ENCODE measurements at regions not wholly inside any gene's neighbourhood (a gene's known extent, or its start where the extent isn't known, plus 50 kb on each side); places are given as distances from the start of the nearest gene placed in this dataset.

DNA sequence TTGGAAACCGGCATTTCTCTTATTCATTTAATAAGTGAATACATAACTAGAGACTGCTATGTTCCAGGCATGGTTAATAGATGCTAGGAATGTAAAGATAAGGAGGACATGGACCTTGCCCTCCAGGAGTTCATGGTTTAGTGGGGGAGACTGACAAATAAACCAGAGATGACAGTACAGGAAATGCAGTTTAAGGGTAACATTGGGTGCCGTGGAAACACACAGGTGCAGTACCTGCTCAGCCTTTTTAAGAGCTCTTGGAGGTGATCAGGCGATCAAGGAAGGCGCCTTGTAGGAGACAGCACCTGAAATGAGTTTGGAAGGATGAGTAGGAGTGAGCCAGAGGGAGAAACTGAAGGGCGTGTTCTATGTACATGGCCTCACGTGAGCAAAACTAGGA is 145.8 kb downstream of the AASDH start:
- TF ChIP-seq, protein P1, sequence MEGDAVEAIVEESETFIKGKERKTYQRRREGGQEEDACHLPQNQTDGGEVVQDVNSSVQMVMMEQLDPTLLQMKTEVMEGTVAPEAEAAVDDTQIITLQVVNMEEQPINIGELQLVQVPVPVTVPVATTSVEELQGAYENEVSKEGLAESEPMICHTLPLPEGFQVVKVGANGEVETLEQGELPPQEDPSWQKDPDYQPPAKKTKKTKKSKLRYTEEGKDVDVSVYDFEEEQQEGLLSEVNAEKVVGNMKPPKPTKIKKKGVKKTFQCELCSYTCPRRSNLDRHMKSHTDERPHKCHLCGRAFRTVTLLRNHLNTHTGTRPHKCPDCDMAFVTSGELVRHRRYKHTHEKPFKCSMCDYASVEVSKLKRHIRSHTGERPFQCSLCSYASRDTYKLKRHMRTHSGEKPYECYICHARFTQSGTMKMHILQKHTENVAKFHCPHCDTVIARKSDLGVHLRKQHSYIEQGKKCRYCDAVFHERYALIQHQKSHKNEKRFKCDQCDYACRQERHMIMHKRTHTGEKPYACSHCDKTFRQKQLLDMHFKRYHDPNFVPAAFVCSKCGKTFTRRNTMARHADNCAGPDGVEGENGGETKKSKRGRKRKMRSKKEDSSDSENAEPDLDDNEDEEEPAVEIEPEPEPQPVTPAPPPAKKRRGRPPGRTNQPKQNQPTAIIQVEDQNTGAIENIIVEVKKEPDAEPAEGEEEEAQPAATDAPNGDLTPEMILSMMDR (IDR thresholded peaks at IDR 0.05), result no peak
- H3K36me3 ChIP-seq, result no peaks in the 10 kb centered on the region
- no peak overlapping the region for H3K27ac ChIP-seq
- DNase-seq (no peak), ATAC-seq (no peak)
- H3K27me3 ChIP-seq, result no peaks in the 10 kb centered on the region
- no peaks in the 10 kb centered on the region for H3K9me3 ChIP-seq
- H3K4me1 ChIP-seq, result no peaks in the 10 kb centered on the region
- no peak overlapping the region for H3K4me3 ChIP-seq
- intact Hi-C loops (cut with DNase I), result no loop called here

DNA sequence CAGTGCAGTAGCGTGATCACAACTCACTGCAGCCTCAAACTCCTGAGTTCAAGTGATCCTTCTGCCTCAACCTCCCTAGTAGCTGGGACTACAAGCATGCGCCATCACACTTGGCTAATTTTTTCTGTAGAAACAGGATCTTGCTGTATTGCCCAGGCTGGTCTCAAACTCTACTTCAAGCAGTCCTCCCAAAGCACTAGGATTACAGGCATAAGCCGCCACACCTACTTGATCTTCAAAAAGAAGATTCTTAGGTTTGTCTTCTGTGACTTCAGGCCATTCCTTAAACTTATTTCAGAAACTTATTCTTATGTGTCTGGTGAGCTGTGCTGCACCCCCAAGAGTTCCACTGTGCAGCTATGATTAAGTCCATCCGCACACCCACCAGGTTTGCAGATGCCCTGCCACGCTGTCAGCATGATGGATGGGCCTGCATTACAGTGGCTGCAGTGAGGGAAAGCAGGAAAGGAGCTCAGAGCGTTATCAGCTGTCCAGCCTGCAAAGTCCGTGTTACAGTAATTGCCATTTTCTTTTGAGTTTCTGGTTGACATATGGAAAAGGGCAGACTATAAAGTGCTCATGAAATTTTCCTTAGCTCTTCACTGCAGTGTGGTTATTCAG is 146.6 kb downstream of the AASDH start:
- Histone ChIP-seq H3K27ac (no peak overlapping the region), H3K4me1 (no peaks in the 10 kb centered on the region), H3K27me3 (no peaks in the 10 kb centered on the region), H3K9me3 (no peaks in the 10 kb centered on the region), H3K36me3 (no peaks in the 10 kb centered on the region), H3K4me3 (no peak overlapping the region)
- TF ChIP-seq, protein P1 (IDR thresholded peaks at IDR 0.05), result no peak
- no peak for ATAC-seq
- DNase-seq, result no peak
- intact Hi-C loops (cut with DNase I), result no loop called here

DNA sequence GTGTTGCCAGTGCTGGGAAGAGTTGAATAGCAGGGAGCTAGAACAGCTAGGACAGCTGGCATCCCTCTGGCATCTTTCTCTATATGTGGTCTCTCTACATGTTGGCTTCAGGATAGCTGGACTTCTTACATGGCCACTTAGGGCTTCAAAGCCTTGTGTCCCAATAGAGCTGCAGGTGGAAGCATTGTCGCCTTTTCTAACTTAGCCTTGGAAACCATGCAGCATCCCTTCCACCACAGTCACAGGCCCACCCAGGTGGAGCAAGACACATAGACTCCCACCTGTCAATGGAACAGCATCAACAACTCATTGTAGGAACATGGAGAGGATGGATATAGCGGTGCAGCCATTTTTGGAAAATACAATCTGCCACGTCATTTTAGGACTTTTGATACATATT is 149.0 kb downstream of the AASDH start:
- intact Hi-C loops (cut with DNase I), result no loop called here
- H3K4me1 ChIP-seq, result no peaks in the 10 kb centered on the region

DNA sequence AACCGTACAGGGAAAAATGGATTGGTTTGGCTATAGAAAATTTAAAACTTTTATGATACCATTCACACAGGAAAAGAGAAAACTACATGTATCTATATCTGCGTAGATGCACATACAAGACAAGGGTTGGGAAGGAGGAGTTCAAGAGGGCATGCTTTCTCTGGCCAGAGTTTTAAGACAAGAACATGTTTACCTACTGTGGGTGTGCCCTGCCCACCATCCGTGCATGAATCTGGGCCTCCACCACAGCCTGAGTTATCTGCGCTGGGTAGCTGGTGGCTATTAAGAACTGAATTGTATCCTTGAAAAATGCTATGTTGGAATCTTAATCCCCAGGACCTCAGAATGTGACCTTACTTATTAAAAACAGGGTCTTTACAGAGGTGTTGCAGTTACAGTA is 151.6 kb downstream of the AASDH start:
- intact Hi-C loops (cut with DNase I), result no loop called here
- Histone ChIP-seq H3K27me3 (no peaks in the 10 kb centered on the region), H3K4me3 (no peak overlapping the region), H3K4me1 (no peaks in the 10 kb centered on the region), H3K36me3 (no peaks in the 10 kb centered on the region), H3K9me3 (no peaks in the 10 kb centered on the region), H3K27ac (no peak overlapping the region)
- TF ChIP-seq, protein P1 (IDR thresholded peaks at IDR 0.05), result no peak
- ATAC-seq (no peak), DNase-seq (no peak)

More for the DNA sequence above, 149.0 kb downstream of the AASDH start:
- Histone ChIP-seq H3K36me3 (no peaks in the 10 kb centered on the region), H3K27me3 (no peaks in the 10 kb centered on the region), H3K27ac (no peak overlapping the region), H3K4me3 (no peak overlapping the region), H3K9me3 (no peaks in the 10 kb centered on the region)
- DNase-seq, result no peak
- TF ChIP-seq, protein P1 (IDR thresholded peaks at IDR 0.05), result no peak
- ATAC-seq, result no peak

DNA sequence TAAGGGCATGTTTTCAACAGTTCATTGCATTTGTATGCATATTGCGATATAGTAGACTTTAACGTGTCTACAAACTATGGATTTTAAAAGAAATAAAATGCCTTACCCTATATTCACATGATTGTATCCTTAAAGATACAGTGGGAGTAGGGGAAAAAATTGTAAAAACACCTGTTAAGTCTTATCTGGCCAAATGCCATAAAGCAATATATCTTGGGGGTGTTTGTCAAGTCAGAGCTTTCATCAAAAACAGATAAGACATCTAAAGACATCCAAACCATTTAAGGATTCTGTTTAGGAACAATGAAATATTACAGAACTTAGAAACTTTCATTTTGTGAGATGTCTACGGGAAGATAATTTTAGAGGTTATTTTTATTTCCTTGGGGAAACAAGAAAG is 152.3 kb downstream of the AASDH start:
- ATAC-seq, result no peak
- Histone ChIP-seq H3K4me1 (no peaks in the 10 kb centered on the region), H3K36me3 (no peaks in the 10 kb centered on the region), H3K27me3 (no peaks in the 10 kb centered on the region), H3K4me3 (no peak overlapping the region), H3K27ac (no peak overlapping the region), H3K9me3 (no peaks in the 10 kb centered on the region)
- TF ChIP-seq, protein P1 (IDR thresholded peaks at IDR 0.05), result no peak
- no peak for DNase-seq
- intact Hi-C loops (cut with DNase I), result no loop called here

DNA sequence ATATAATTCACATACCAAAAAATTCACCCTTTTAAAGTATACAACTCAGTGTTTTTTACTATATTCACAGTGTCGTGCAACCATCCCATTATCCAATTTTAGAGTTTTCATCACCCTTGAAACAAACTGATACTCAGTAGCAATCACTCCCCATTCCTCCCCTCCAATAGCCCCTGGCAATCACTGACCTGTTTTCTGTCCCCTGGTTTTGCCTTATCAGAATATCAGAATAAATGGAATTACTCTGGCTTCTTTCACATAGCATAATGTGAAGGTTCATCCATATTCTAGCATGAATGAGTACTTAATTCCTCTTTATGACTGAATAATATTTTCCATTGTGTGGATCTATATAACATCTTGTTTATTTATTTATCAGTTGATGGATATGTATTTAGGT is 153.2 kb downstream of the AASDH start:
- Histone ChIP-seq H3K27me3 (no peaks in the 10 kb centered on the region), H3K4me1 (no peaks in the 10 kb centered on the region), H3K9me3 (no peaks in the 10 kb centered on the region), H3K36me3 (no peaks in the 10 kb centered on the region), H3K27ac (no peak overlapping the region), H3K4me3 (no peak overlapping the region)
- ATAC-seq (no peak), DNase-seq (no peak)
- intact Hi-C loops (cut with DNase I), result no loop called here
- TF ChIP-seq, protein P1 (IDR thresholded peaks at IDR 0.05), result no peak

Measured in upper lobe of right lung (tissue), 1 donor.